ENCODE measurements at regions not wholly inside any gene's neighbourhood (a gene's known extent, or its start where the extent isn't known, plus 50 kb on each side); places are given as distances from the start of the nearest gene placed in this dataset.
"Not testable (repeated sequence)": the region's sequence is repeated elsewhere in the genome, so short reads cannot be mapped to it uniquely, and the experiment has no call there.

DNA sequence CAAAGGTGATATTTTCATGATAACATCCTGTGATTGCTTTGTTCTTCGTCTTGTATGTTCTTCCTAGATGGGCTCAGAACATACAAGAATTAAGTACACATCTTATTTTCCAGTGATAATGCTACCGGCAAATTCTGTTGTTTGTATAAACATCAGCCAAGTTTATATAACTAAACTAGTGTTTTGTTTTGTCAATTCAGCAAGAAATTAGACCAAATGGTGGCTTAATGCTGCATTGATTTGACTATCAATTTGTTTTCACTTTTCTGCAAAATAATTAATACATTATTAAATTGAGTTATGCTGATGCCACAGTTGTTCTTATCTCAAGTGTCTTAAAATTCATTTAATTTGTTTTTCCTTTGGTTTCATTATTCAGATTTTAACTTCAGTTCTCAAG is 177.7 kb downstream of the OR4F29 start:
- DNase-seq (ENCODE audit: low read depth in 3 of 3), result not testable (repeated sequence)

DNA sequence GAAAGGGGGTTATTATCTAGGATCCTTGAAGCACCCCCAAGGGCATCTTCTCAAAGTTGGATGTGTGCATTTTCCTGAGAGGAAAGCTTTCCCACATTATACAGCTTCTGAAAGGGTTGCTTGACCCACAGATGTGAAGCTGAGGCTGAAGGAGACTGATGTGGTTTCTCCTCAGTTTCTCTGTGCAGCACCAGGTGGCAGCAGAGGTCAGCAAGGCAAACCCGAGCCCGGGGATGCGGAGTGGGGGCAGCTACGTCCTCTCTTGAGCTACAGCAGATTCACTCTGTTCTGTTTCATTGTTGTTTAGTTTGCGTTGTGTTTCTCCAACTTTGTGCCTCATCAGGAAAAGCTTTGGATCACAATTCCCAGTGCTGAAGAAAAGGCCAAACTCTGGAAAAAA is 183.7 kb downstream of the OR4F29 start:
- peak; percentile 36 to 48 (median 44) for DNase-seq (ENCODE audit: low read depth in 3 of 3)
